Hepatocyte (in vitro differentiated cells): ENCODE measurements at regions not wholly inside any gene's neighbourhood (a gene's known extent, or its start where the extent isn't known, plus 50 kb on each side); places are given as distances from the start of the nearest gene placed in this dataset.

Experiments
- DNase-seq: peaks from one replicate; pipeline ENCODE4 v3.0.0-alpha.2; 2016; ENCODE audit warnings: low spot score
- H2AFZ ChIP-seq: fragments of 200-600 bp; sonication (generic); 2 replicates; pipeline ENCODE4 v1.6.0; 2016; ENCODE audit warnings: antibody characterized with exemption, mild to moderate bottlenecking
- H3K27ac ChIP-seq: fragments of 200-600 bp; sonication (generic); 2 replicates; pipeline ENCODE4 v1.5.1; 2016; ENCODE audit warnings: mild to moderate bottlenecking
- H3K27me3 ChIP-seq: fragments of 200-600 bp; sonication (generic); 2 replicates; pipeline ENCODE4 v1.6.1; 2016
- H3K36me3 ChIP-seq: fragments of 200-600 bp; sonication (generic); replicated peaks from 2 replicates; pipeline ENCODE4 v1.5.1; 2016; ENCODE audit warnings: low read depth; ENCODE audit not compliant: insufficient read depth
- H3K4me1 ChIP-seq: fragments of 200-600 bp; sonication (generic); 2 replicates; pipeline ENCODE4 v1.5.1; 2016; ENCODE audit warnings: mild to moderate bottlenecking, moderate library complexity; ENCODE audit not compliant: insufficient read depth
- H3K4me2 ChIP-seq: fragments of 200-600 bp; sonication (generic); 2 replicates; pipeline ENCODE4 v1.6.0; 2016
- H3K4me3 ChIP-seq: fragments of 200-600 bp; sonication (generic); 2 replicates; pipeline ENCODE4 v1.5.1; 2016; ENCODE audit warnings: mild to moderate bottlenecking
- H3K79me2 ChIP-seq: fragments of 200-600 bp; sonication (generic); 2 replicates; pipeline ENCODE4 v1.6.0; 2017; ENCODE audit warnings: mild to moderate bottlenecking
- H3K9me2 ChIP-seq: fragments of 200-600 bp; sonication (generic); replicated peaks from 2 replicates; pipeline ENCODE4 v1.6.0; 2017; ENCODE audit warnings: mild to moderate bottlenecking; ENCODE audit not compliant: insufficient read depth
- H3K9me3 ChIP-seq: fragments of 200-600 bp; sonication (generic); 2 replicates; pipeline ENCODE4 v1.5.1; 2016; ENCODE audit warnings: low read depth, mild to moderate bottlenecking
- H4K20me1 ChIP-seq: fragments of 200-600 bp; sonication (generic); 2 replicates; pipeline ENCODE4 v1.6.0; 2016; ENCODE audit warnings: mild to moderate bottlenecking; ENCODE audit not compliant: insufficient read depth, poor library complexity, severe bottlenecking
- EZH2 ChIP-seq: fragments of 200-600 bp; sonication (generic); IDR thresholded peaks from 2 replicates; pipeline ENCODE4 v1.6.1; 2016; ENCODE audit warnings: antibody characterized with exemption, mild to moderate bottlenecking, borderline replicate concordance
- EZH2phosphoT487 ChIP-seq: fragments of 200-600 bp; sonication (generic); IDR thresholded peaks from one replicate; pipeline ENCODE4 v1.6.1; 2018; ENCODE audit warnings: antibody characterized with exemption, mild to moderate bottlenecking, low read depth, moderate library complexity; ENCODE audit not compliant: unreplicated experiment, severe bottlenecking
- whole genome bisulfite sequencing: methylation state at CpG from one replicate; pipeline ENCODE4 v1.1.6; 2016; ENCODE audit warnings: low lambda C conversion rate; ENCODE audit errors: missing lambda C conversion rate; 5-methylcytosine and 5-hydroxymethylcytosine counted together
- TF ChIP-seq, protein P1 (sequence below): fragments of 200-600 bp; sonication (generic); IDR thresholded peaks from 2 replicates; pipeline ENCODE4 v1.5.1; 2016; ENCODE audit warnings: antibody characterized with exemption, mild to moderate bottlenecking; ENCODE audit not compliant: poor library complexity

DNA sequence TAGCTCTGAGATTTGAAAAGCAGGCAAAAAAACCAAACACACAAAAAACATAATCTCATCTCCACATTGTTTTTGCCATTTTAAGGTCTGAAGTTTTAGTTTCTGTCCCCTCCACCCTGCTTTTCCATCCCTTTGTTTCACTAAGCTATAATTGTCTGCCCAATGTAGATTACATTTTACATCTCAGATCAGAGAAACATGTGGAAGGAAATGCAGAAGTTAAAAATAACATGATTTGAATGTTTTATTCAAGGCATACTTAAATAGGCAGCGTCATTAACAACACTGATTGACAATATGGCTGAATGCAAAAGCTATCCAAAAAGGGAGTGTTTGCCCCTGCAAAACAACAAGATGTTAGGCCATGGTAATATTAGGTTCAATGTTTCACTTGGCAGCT, 448.1 kb upstream of the ZNF385D start:
- TF ChIP-seq EZH2: no peak
- TF ChIP-seq, protein P1, sequence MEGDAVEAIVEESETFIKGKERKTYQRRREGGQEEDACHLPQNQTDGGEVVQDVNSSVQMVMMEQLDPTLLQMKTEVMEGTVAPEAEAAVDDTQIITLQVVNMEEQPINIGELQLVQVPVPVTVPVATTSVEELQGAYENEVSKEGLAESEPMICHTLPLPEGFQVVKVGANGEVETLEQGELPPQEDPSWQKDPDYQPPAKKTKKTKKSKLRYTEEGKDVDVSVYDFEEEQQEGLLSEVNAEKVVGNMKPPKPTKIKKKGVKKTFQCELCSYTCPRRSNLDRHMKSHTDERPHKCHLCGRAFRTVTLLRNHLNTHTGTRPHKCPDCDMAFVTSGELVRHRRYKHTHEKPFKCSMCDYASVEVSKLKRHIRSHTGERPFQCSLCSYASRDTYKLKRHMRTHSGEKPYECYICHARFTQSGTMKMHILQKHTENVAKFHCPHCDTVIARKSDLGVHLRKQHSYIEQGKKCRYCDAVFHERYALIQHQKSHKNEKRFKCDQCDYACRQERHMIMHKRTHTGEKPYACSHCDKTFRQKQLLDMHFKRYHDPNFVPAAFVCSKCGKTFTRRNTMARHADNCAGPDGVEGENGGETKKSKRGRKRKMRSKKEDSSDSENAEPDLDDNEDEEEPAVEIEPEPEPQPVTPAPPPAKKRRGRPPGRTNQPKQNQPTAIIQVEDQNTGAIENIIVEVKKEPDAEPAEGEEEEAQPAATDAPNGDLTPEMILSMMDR: no peak
- Histone ChIP-seq H3K27me3 (no peaks in the 10 kb centered on the region), H3K4me2 (no peak overlapping the region), H3K4me1 (no peaks in the 10 kb centered on the region), H3K9me2 (no peaks in the 10 kb centered on the region), H3K4me3 (no peak overlapping the region), H3K79me2 (no peaks in the 10 kb centered on the region), H2AFZ (no peak overlapping the region), H3K27ac (no peak overlapping the region), H4K20me1 (no peaks in the 10 kb centered on the region), H3K36me3 (no peaks in the 10 kb centered on the region), H3K9me3 (no peaks in the 10 kb centered on the region)
- DNase-seq: no peak
- 84% methylated on average over 1 of the region's 1 CpG for WGBS

DNA sequence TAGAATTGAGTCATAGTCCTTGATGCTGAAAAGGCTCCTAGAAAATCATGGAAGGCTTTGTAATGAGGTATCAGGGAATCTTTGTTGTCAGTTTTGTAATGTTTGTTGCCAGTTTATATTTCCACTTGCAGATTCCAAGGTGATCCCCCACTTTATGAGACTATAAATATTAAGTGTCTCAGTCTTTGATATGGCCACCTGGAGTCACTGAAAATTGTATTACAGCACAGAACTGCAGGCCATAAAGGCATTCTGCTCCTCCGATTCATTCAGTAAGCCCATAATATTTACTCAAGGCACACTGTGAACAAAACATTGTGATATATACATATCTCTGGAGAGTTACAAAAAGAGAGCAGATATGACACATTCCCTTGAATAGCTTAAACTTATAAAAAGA, 457.8 kb upstream of the ZNF385D start:
- H3K79me2 ChIP-seq: no peaks in the 10 kb centered on the region
- H3K4me3 ChIP-seq: no peak overlapping the region
- WGBS: 50% methylated on average over 1 of the region's 1 CpG
- H3K27ac ChIP-seq: no peak overlapping the region
- H2AFZ ChIP-seq: no peak overlapping the region
- no peaks in the 10 kb centered on the region for H3K9me2 ChIP-seq
- H3K9me3 ChIP-seq: no peaks in the 10 kb centered on the region
- H3K4me1 ChIP-seq: no peaks in the 10 kb centered on the region
- H3K36me3 ChIP-seq: no peaks in the 10 kb centered on the region
- no peaks in the 10 kb centered on the region for H4K20me1 ChIP-seq
- H3K27me3 ChIP-seq: no peaks in the 10 kb centered on the region
- TF ChIP-seq EZH2phosphoT487 (no peak), EZH2 (no peak)
- TF ChIP-seq, protein P1: no peak
- H3K4me2 ChIP-seq: no peak overlapping the region
- DNase-seq: no peak

DNA sequence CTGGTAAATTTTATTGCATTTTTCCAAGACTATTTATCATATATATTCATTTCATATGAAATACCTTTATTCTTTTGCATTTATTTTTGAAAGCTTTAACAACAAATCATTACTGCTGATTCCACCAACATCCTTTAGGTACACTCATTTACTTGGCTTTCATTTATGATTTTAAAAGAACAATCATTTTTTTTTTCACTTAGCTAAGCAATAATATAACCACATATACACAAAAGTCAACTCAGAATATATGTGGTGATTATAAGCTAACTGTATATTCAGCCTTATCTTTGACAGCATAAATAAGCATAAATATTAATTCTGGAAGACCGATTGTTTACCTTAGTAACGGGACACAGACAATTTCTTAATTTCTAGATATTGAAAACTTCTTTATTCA, 458.6 kb upstream of the ZNF385D start:
- Histone ChIP-seq H3K27ac (no peak overlapping the region), H3K36me3 (no peaks in the 10 kb centered on the region), H3K79me2 (no peaks in the 10 kb centered on the region), H2AFZ (no peak overlapping the region), H3K9me2 (no peaks in the 10 kb centered on the region), H3K4me1 (no peaks in the 10 kb centered on the region), H3K9me3 (no peaks in the 10 kb centered on the region), H3K27me3 (no peaks in the 10 kb centered on the region), H4K20me1 (no peaks in the 10 kb centered on the region), H3K4me3 (no peak overlapping the region), H3K4me2 (no peak overlapping the region)
- TF ChIP-seq EZH2 (no peak), EZH2phosphoT487 (no peak)
- TF ChIP-seq, protein P1: no peak
- WGBS: 82% methylated on average over 2 of the region's 2 CpGs
- no peak for DNase-seq

DNA sequence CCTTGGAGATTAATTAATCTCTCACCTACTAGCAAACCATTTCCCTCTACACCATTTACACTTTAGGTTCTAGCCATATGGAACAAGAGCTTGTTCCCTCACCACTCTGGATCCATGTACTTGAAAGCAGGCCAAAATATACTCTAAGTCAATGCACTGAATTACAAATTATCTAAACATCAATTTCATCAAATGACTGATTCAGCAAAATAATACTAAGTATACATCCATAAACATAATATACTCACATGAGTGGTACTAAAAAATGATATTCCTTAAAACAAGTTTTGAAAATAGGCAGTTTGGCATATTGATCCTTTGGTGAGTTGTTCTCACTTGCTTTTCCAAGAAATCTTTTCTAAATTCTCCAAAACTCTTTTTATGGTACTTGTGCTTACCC, 459.7 kb upstream of the ZNF385D start:
- H3K27me3 ChIP-seq: no peaks in the 10 kb centered on the region
- H3K79me2 ChIP-seq: no peaks in the 10 kb centered on the region
- no peaks in the 10 kb centered on the region for H3K9me2 ChIP-seq
- no peak overlapping the region for H3K4me2 ChIP-seq
- no peaks in the 10 kb centered on the region for H3K9me3 ChIP-seq
- no peak overlapping the region for H2AFZ ChIP-seq
- no peaks in the 10 kb centered on the region for H3K36me3 ChIP-seq
- TF ChIP-seq, protein P1: no peak
- TF ChIP-seq EZH2: no peak
- no peak overlapping the region for H3K4me3 ChIP-seq
- H3K4me1 ChIP-seq: no peaks in the 10 kb centered on the region
- DNase-seq: no peak
- H3K27ac ChIP-seq: no peak overlapping the region
- H4K20me1 ChIP-seq: no peaks in the 10 kb centered on the region
